DMS53 treated with DMSO at 0.1 percent for 48 hours (cell line): ENCODE measurements at regions not wholly inside any gene's neighbourhood (a gene's known extent, or its start where the extent isn't known, plus 50 kb on each side); places are given as distances from the start of the nearest gene placed in this dataset.

Experiments used
- DNase-seq: peaks from one replicate; lab custom pipeline; 2025; ENCODE audit not compliant: unreplicated experiment; lab: John Stamatoyannopoulos, UW

DNA sequence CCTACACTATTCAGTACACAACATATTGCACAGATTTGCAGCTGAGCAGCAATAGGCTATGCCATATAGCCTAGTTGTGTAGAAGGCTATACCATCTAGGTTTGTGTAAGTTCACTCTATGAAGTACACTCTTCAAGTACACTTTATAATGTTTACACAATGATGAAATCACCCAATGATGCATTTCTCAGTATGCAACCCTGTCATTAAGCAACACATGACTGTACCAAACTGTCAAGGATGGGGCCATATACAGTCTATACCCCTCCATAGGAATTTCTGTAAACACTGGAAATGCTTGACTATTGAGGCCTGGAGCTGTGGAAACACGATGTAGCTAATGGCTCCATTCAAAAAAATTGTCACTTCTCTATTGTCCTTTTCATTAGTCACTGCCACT, 535.4 kb downstream of the EPM2A start:
- peak; percentile 74 for DNase-seq

DNA sequence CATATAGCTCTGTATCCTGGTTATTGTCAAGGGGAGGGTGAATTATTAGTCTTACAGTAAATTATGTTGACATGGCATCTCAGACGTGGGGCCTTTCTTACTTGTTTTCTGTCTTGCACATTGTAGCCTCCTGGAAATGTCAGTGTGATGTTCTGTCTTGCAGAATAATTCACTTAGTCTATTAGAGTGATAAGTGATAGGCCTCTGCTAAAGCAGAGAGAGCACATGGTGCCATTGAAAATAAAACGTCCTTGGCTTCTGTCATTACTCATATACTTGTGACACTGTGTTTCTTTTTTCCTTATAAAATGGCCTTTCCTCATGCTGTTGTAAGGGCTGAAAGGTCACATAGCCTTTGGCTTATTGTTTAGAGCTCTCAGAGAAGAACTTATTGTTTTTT, 531.0 kb downstream of the EPM2A start:
- no peak for DNase-seq

GRCh38 chr6:145206247-145206907, 528.9 kb downstream of the EPM2A start:
- no peak for DNase-seq

GRCh38 chr6:145208474-145208873, 526.8 kb downstream of the EPM2A start:
- DNase-seq, result no peak

DNA sequence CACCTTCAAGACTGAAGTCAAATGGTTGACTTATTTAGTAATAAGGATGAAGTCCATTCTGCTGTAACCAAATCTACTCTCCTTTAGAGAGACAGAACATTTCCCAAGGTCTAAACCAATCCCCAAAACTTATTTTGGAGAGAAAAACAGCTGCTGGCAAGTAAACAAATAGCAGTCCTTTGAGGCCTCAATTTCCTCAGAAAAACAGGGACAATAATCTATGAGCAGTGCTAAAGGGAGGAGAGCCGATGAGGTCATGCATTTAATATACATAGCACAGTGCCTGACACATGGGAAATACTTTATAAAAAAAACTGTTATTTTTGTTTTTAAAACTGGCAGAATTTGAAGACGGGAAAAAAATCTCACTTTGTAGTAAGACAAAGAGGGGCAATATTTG, 526.0 kb downstream of the EPM2A start:
- no peak for DNase-seq

DNA sequence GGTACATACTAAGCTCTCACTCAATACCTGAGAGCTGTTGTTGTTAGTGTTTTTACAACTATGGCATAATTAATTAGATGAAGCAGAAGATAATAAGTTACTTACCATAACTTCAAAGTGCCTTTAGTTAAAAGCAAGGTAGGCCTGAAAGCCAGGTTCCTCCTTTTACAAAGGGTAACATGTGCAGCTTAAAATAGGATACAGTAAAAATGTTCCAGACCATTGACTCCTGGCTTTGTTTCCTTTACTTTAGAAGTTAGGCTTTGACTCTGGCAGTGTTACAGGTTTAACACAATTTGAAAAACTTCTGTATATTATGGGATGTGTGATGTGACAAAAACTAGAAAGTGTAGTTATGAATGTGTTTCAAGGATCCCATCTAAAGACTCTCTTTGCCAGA, 522.5 kb downstream of the EPM2A start:
- DNase-seq, result no peak

- no peak for DNase-seq
Measured at GRCh38 chr6:145213614-145214013, 521.7 kb downstream of the EPM2A start.

DNA sequence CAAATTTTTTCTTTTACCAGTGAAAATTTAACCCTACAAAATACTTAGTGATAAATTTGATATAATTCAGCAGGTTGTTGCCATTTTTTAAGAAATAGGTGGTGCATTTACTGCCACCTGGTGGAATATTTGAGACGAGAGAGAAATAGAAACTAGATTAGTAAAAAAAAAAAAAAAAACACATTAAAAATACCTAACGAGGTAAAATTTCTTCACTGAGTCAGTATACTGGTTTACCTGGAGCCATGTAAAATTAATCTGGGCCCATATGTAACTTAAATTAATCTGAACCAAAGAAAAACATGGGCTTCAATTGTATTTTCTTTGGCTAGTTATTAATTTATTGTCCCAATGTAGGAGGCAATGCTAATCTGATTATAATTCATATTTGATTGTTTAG, 520.8 kb downstream of the EPM2A start:
- DNase-seq, result peak; percentile 1

DNA sequence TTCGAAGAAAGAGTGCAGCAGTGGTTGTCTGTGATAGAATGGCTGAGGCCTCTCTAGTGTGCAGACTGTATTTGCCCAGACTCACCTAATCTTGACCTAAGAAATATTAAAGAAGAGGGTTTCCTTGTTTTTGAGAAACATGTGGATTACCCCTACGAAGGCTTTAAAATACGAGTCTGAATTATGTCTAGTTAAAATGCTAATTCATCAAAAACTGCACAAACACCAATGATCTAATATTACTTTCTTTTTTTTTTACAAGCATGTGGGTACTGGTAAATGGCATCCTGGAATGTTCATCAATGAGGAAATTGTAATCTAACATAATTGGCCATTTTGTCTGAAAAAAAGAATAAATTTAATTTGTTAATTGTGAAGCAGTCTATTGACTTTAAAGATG, 510.9 kb downstream of the EPM2A start:
- DNase-seq, result no peak

GRCh38 chr6:145225500-145225899, 509.8 kb downstream of the EPM2A start:
- no peak for DNase-seq

DNA sequence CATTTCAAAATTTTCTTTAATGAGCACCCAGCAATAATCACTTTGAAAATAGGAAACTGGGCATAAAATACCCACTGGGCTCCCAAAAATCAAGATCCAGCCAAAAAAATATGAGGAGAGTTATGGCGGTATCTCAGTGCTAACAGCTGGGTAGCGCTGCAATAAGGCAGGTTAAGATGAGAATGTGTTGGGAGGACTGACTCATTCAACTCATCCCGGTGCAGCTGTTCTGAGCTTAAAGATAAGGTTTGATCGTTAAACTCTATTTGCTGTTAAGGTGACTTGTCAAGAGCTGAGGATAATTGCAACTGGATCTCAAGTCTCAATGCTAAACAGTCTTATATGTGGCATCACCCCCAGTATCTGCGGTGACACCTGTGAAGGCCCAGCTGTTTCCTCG, 507.7 kb downstream of the EPM2A start:
- no peak for DNase-seq

DNA sequence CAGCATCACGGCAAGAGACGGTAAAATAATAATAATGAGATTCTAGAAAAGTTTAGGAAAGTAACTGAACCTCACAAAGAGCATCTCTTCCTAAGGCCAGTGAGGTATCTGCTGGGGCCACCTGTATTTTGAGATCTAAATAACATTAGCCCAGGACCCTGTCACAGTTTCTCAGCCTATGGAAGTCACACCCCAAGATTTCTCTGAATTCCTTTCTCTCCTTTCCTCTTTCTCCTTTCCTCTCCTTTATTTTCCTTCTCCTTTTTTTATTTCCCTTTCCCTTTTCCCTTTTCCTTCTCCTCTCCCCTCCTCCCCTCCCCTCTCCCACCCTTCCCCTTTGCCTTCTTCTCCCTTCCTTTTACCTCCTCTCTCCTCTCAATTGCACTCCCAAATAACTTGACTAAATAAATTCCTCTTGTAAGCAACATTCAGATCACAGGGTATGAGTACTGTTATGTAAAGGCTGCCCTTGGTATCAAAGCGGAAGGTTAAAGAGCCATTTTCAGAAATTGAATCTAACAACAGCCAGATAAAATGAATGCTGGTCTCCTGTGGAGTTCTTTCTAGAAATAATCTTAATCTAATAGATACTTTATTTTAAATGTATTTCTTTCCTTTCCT, 506.2 kb downstream of the EPM2A start:
- no peak for DNase-seq

DNA sequence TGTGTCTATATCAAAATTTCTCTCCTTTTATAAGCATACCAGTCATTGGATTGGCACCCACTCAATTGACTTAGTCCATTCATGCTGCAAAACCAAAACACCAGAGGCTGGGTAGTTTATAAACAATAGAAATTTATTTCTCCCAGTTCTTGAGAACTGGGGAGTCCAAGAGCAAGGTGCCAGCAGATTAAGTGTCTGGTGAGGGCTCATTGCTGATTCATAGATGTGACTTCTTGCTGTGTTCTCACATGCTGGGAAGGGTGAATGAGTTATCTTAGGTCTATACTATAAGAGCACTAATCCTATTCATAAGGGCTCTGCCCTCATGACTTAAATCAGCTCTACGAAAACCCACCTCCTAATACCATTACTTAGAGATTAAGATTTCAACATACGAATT, 501.4 kb downstream of the EPM2A start:
- no peak for DNase-seq

DNA sequence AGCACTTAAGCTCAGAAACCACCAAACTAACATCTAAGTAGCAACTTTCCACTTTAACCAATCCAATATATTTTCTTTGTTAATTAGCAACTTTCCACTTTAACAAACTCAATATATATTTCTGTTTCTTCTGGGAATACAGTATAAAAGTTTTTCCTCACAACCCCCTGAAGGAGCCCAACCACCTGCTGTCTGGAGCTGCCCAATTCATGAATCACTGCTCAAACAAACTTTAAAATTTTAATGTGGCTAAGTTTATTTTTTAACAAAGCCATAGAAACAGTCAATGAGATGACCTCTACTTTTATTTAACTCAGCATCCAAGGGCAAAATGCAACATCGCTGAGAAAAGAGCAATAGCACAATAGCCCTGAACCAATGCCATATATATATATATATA, 500.1 kb downstream of the EPM2A start:
- no peak for DNase-seq

DNA sequence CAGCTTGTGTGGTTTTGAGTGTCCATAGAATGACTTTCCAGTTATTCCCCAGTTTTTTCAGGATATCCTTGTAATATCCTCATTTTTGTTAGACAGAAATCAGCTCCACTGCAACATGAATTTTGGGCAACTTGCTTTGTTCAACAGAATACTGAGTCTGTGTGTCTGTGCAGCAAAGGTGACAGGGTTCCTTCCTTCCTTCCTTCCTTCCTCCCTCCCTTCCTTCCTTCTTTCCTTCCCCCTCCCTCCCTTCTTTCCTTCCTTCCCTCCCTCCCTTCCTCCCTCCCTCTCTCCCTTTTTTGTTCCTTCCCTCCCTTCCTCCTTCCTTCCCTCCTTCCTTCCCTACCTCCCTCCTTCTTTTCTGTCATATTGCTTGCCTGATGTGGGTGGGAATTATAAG, 496.5 kb downstream of the EPM2A start:
- DNase-seq, result no peak

DNA sequence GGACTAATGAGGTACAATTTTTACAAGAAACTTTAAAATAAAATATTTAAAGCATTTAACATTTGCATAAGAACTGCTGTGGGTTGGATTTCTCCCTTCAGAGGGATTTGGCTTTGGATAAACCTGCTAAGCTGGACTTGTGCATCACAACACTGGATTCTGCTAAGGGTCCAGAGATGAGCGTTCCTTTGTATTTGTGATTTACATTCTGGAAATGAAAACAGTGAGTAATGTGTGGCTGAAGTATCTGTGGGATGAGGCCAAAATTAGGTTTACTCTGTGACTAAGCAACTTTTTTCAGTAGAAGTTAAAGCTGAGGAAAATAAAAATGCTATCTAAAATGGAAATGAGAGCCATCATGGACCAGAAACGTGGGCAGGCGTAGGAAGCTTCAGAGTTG, 494.3 kb downstream of the EPM2A start:
- peak; percentile 8 for DNase-seq

- no peak for DNase-seq
Measured at GRCh38 chr6:145241721-145242120, 493.6 kb downstream of the EPM2A start.

DNA sequence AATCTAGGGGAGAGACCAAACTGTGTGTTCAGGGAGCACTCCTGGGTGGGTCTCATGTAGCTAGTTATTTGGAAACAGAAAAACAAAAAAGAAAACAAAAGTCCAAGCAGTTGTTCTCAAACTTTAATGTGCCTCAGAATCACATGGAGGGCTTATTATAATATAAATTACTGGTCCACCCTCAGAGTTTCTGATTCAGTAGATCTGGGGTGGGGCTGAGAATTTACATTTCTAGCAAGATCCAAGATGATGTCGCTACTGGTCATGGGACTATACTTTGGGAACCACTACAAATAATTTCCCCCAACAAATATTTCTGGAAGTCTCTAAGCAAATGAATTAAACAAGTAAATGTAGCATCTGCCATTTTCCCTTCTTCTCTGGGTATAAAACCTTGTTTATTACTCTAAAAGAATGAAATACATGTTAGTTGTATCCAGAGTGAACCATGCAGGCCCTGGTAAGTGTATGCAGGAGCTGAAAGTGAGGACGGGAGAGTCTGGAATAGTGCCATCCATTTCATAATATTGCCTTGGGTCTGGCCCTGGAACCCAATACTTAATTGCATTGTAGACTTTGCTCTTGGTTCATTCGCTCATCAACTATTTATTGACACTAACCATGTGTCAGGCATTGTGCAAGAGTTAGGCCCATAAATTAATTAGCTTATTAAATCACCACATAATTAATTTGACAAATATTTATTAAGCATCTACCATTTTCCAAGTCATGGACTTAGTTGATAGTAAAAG, 490.8 kb downstream of the EPM2A start:
- no peak for DNase-seq

- DNase-seq, result no peak
Measured at GRCh38 chr6:145245119-145245518, 490.2 kb downstream of the EPM2A start.

GRCh38 chr6:145247692-145248419, 487.5 kb downstream of the EPM2A start:
- DNase-seq, result peak; percentile 77

- DNase-seq, result no peak
Measured at GRCh38 chr6:145250436-145250835, 484.9 kb downstream of the EPM2A start.

DNA sequence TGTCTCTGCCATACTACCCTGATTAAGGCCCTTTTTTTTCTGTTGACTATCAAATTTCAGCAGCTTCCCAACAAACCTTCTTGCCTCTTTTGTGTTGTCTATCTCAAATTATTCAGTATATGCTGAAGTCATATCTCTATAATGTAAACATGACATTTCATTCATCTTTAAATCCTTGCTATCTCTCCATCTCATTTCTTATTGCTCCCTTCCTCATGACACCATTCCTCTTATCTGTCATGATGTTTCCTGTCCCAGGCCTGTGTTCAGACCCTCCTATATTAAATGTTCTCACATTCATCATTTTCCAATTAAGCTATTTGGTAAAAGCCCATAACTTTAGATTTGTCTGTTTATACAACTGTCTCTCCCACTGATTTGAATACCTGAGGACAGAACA, 482.6 kb downstream of the EPM2A start:
- no peak for DNase-seq
